SK-N-SH treated with all-trans-retinoic acid at 6 μM for 48 hours (cell line): ENCODE measurements at regions not wholly inside any gene's neighbourhood (a gene's known extent, or its start where the extent isn't known, plus 50 kb on each side); places are given as distances from the start of the nearest gene placed in this dataset.

Experiments
- ATAC-seq: fragments of 200-7000 bp; cut with Tn5 transposase; 3 replicates; pipeline ENCODE4 v1.9.1; 2020; ENCODE audit warnings: mild to moderate bottlenecking, moderate library complexity
- ARNTL ChIP-seq: fragments of 450-650 bp; formaldehyde crosslinking; IDR thresholded peaks from 2 replicates; pipeline ENCODE4 v1.5.0; 2020; ENCODE audit warnings: low read depth, mild to moderate bottlenecking, moderate library complexity, borderline replicate concordance
- CREB5 ChIP-seq: fragments of 250-450 bp; sonication (Bioruptor Pico); IDR thresholded peaks from 2 replicates; pipeline ENCODE4 v1.5.1; 2020; ENCODE audit warnings: low read depth, mild to moderate bottlenecking, moderate library complexity
- CSDC2 ChIP-seq: fragments of 250-450 bp; sonication (Bioruptor Pico); IDR thresholded peaks from 2 replicates; pipeline ENCODE4 v1.5.0; 2020; ENCODE audit warnings: mild to moderate bottlenecking, moderate library complexity
- CSRNP3 ChIP-seq: fragments of 250-450 bp; sonication (Bioruptor Pico); IDR thresholded peaks from 2 replicates; pipeline ENCODE4 v1.5.1; 2021; ENCODE audit warnings: mild to moderate bottlenecking, moderate library complexity
- ESRRG ChIP-seq: fragments of 250-450 bp; sonication (Bioruptor Pico); IDR thresholded peaks from 2 replicates; pipeline ENCODE4 v1.6.1; 2021; ENCODE audit warnings: mild to moderate bottlenecking
- GLIS3 ChIP-seq: fragments of 250-450 bp; sonication (Bioruptor Pico); IDR thresholded peaks from 2 replicates; pipeline ENCODE4 v1.5.0; 2020; ENCODE audit warnings: mild to moderate bottlenecking, moderate library complexity
- ISL1 ChIP-seq: fragments of 250-450 bp; sonication (Bioruptor Pico); IDR thresholded peaks from 2 replicates; pipeline ENCODE4 v2.1.2; 2022; ENCODE audit warnings: mild to moderate bottlenecking, moderate library complexity
- OSR1 ChIP-seq: fragments of 250-450 bp; sonication (Bioruptor Pico); IDR thresholded peaks from 2 replicates; pipeline ENCODE4 v1.8.0; 2022; ENCODE audit warnings: moderate library complexity, mild to moderate bottlenecking, inconsistent platforms
- PATZ1 ChIP-seq: fragments of 250-450 bp; sonication (Bioruptor Pico); IDR thresholded peaks from 2 replicates; pipeline ENCODE4 v1.8.0; 2020; ENCODE audit warnings: mild to moderate bottlenecking, moderate library complexity, borderline replicate concordance
- POU6F1 ChIP-seq: fragments of 250-450 bp; sonication (Bioruptor Pico); IDR thresholded peaks from 2 replicates; pipeline ENCODE4 v1.8.0; 2021; ENCODE audit warnings: low read depth, mild to moderate bottlenecking, moderate library complexity, borderline replicate concordance
- PPARA ChIP-seq: fragments of 250-450 bp; sonication (Bioruptor Pico); IDR thresholded peaks from 2 replicates; pipeline ENCODE4 v1.5.0; 2020; ENCODE audit warnings: mild to moderate bottlenecking, borderline replicate concordance
- RARB ChIP-seq: fragments of 250-450 bp; sonication (Bioruptor Pico); IDR thresholded peaks from 2 replicates; pipeline ENCODE4 v1.8.0; 2021; ENCODE audit warnings: mild to moderate bottlenecking, moderate library complexity
- SNAI2 ChIP-seq: fragments of 250-450 bp; sonication (Bioruptor Pico); IDR thresholded peaks from 2 replicates; pipeline ENCODE4 v1.5.0; 2020; ENCODE audit warnings: mild to moderate bottlenecking, moderate library complexity
- TCF4 ChIP-seq: fragments of 250-450 bp; sonication (Bioruptor Pico); IDR thresholded peaks from 2 replicates; pipeline ENCODE4 v1.8.0; 2021; ENCODE audit warnings: mild to moderate bottlenecking, moderate library complexity, borderline replicate concordance
- TOX ChIP-seq: fragments of 250-450 bp; sonication (Bioruptor Pico); IDR thresholded peaks from 2 replicates; pipeline ENCODE4 v1.8.0; 2021; ENCODE audit warnings: mild to moderate bottlenecking, moderate library complexity, borderline replicate concordance
- TSHZ2 ChIP-seq: fragments of 250-450 bp; sonication (Bioruptor Pico); IDR thresholded peaks from 2 replicates; pipeline ENCODE4 v1.5.0; 2020; ENCODE audit warnings: mild to moderate bottlenecking, moderate library complexity
- ZC3H10 ChIP-seq: fragments of 250-450 bp; sonication (Bioruptor Pico); IDR thresholded peaks from 2 replicates; pipeline ENCODE4 v1.5.1; 2021; ENCODE audit warnings: mild to moderate bottlenecking, moderate library complexity
- ZFP30 ChIP-seq: fragments of 450-650 bp; formaldehyde crosslinking; IDR thresholded peaks from 2 replicates; pipeline ENCODE4 v1.5.0; 2022; ENCODE audit warnings: mild to moderate bottlenecking, moderate library complexity
- ZNF70 ChIP-seq: fragments of 450-650 bp; formaldehyde crosslinking; IDR thresholded peaks from 2 replicates; pipeline ENCODE4 v1.5.0; 2020; ENCODE audit warnings: mild to moderate bottlenecking, moderate library complexity

GRCh38 chr11:104661901-104662300 is 236.4 kb downstream of the CASP12 start (continued):
- no peak for TF ChIP-seq TSHZ2
- TF ChIP-seq ARNTL (CRISPR knock-in tag) = no peak
- TF ChIP-seq ISL1 = no peak
- no peak for TF ChIP-seq SNAI2 (CRISPR knock-in tag)
- TF ChIP-seq, all 23 proteins: peak for 0

GRCh38 chr11:104661471-104661870 is 236.8 kb downstream of the CASP12 start:
- ATAC-seq = no peak

GRCh38 chr11:104658177-104658576 is 240.1 kb downstream of the CASP12 start:
- ATAC-seq = no peak
- TF ChIP-seq PPARA (CRISPR knock-in tag) (no peak), POU6F1 (no peak), PATZ1 (CRISPR knock-in tag) (no peak), TOX (CRISPR knock-in tag) (no peak), ZC3H10 (CRISPR knock-in tag) (no peak), TCF4 (CRISPR knock-in tag) (no peak), ARNTL (CRISPR knock-in tag) (no peak), OSR1 (CRISPR knock-in tag) (no peak), ZFP30 (CRISPR knock-in tag) (no peak), RARB (CRISPR knock-in tag) (no peak), CREB5 (CRISPR knock-in tag) (no peak), ZNF70 (CRISPR knock-in tag) (no peak), CSDC2 (CRISPR knock-in tag) (no peak)

More at GRCh38 chr11:104661471-104661870, 236.8 kb downstream of the CASP12 start:
- TF ChIP-seq TCF4 (CRISPR knock-in tag) (no peak), TOX (CRISPR knock-in tag) (no peak), CREB5 (CRISPR knock-in tag) (no peak), ZNF70 (CRISPR knock-in tag) (no peak), CSDC2 (CRISPR knock-in tag) (no peak), ESRRG (CRISPR knock-in tag) (no peak), GLIS3 (CRISPR knock-in tag) (no peak), POU6F1 (no peak), OSR1 (CRISPR knock-in tag) (no peak), ZC3H10 (CRISPR knock-in tag) (no peak), CSRNP3 (CRISPR knock-in tag) (no peak)
- TF ChIP-seq, all 23 proteins: peak for 0
